K562 (cell line): ENCODE measurements at regions not wholly inside any gene's neighbourhood (a gene's known extent, or its start where the extent isn't known, plus 50 kb on each side); places are given as distances from the start of the nearest gene placed in this dataset.

Experiments
- BACH1 ChIP-seq: fragments of 200-800 bp; sonication (Bioruptor generic); IDR thresholded peaks from 2 replicates; pipeline ENCODE4 v1.6.1; 2016; ENCODE audit warnings: missing genetic modification characterization, missing compliant biosample characterization
- CBX2 ChIP-seq: fragments of 200-600 bp; sonication (generic); IDR thresholded peaks from one replicate; pipeline ENCODE4 v1.6.1; 2012; ENCODE audit warnings: mild to moderate bottlenecking, low read length, inconsistent platforms; ENCODE audit not compliant: insufficient read depth, poor library complexity, severe bottlenecking
- CTCF ChIP-seq, 3 experiments: IDR thresholded peaks in 2 of 3; conservative IDR thresholded peaks in 1 of 3; 2 replicates each; pipeline ENCODE4 v1.5.1; 2011 to 2012; ENCODE audit warnings: low read length in 3 of 3, mild to moderate bottlenecking in 3 of 3, control low read depth in 2 of 3, improper control_type of control experiment in 1 of 3, inconsistent platforms in 1 of 3, low read depth in 1 of 3, mixed read lengths in 1 of 3, moderate library complexity in 1 of 3; ENCODE audit not compliant: insufficient read depth in 2 of 3
- JUNB ChIP-seq: fragments of 450-650 bp; formaldehyde crosslinking; conservative IDR thresholded peaks from 2 replicates; pipeline ENCODE4 v1.4.0; 2020; ENCODE audit warnings: mild to moderate bottlenecking
- KAT8 ChIP-seq: fragments of 450-650 bp; IDR thresholded peaks from 2 replicates; pipeline ENCODE4 v1.6.1; 2016; ENCODE audit warnings: low read depth, mild to moderate bottlenecking
- MAFG ChIP-seq: fragments of 450-650 bp; conservative IDR thresholded peaks from 2 replicates; pipeline ENCODE4 v1.6.1; 2016; ENCODE audit warnings: missing genetic modification characterization, missing compliant biosample characterization
- MCM5 ChIP-seq: fragments of 450-650 bp; IDR thresholded peaks from 2 replicates; pipeline ENCODE4 v1.6.1; 2016; ENCODE audit warnings: low read depth
- MIER1 ChIP-seq: fragments of 450-650 bp; IDR thresholded peaks from 2 replicates; pipeline ENCODE4 v1.6.1; 2016; ENCODE audit warnings: antibody characterized with exemption, mild to moderate bottlenecking, low read depth
- NFYB ChIP-seq: IDR thresholded peaks from 2 replicates; pipeline ENCODE4 v1.6.1; 2011; ENCODE audit warnings: mild to moderate bottlenecking, moderate library complexity; ENCODE audit not compliant: insufficient read length; ENCODE audit errors: extremely low read depth
- PCBP2 ChIP-seq: fragments of 200-400 bp; formaldehyde crosslinking; IDR thresholded peaks from 2 replicates; pipeline ENCODE4 v1.6.1; 2018; ENCODE audit warnings: low read length, low read depth, mild to moderate bottlenecking, moderate library complexity; ENCODE audit not compliant: poor library complexity, severe bottlenecking
- POLR2A ChIP-seq: fragments of 450-650 bp; conservative IDR thresholded peaks from 2 replicates; pipeline ENCODE4 v1.6.1; 2016
- SREBF2 ChIP-seq: sonication (generic); formaldehyde crosslinking; IDR thresholded peaks from 2 replicates; pipeline ENCODE4 v1.4.0; 2020; ENCODE audit warnings: mild to moderate bottlenecking, missing genetic modification reagents
- TFAP4 ChIP-seq: sonication (generic); formaldehyde crosslinking; IDR thresholded peaks from 2 replicates; pipeline ENCODE4 v1.8.0; 2022; ENCODE audit warnings: missing genetic modification reagents, mild to moderate bottlenecking, moderate library complexity, borderline replicate concordance
- TF ChIP-seq, protein P1 (sequence below): sonication (generic); formaldehyde crosslinking; IDR thresholded peaks from 2 replicates; pipeline ENCODE4 v1.8.0; 2022; ENCODE audit warnings: mild to moderate bottlenecking, low read depth, missing genetic modification reagents

DNA sequence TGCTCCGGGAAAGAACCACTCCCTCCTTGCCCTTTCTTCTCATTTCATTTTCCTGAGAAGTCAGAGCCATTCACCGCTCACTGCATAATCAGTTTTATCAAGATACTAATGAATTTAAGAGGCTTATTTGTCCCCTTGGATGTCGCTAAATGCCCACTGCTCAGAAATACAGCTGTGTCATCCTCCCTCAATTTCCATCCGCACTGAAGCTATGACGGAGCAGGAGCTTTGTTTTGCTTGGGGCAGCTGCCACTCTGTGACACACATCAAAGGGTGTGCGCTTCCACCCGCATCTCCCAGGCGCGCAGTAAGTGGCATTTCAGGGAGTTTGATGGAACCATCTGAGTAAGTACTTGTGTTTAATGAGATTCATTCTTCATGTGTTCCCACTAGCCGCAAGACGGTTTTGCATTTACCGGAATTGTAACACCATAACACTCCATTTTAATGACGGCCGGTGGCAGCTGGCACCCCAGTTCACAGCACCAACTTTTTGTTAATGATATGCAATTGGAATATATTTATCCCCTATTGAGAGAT lies 103.8 kb upstream of the PARD3 start:
- TF ChIP-seq, protein P1, sequence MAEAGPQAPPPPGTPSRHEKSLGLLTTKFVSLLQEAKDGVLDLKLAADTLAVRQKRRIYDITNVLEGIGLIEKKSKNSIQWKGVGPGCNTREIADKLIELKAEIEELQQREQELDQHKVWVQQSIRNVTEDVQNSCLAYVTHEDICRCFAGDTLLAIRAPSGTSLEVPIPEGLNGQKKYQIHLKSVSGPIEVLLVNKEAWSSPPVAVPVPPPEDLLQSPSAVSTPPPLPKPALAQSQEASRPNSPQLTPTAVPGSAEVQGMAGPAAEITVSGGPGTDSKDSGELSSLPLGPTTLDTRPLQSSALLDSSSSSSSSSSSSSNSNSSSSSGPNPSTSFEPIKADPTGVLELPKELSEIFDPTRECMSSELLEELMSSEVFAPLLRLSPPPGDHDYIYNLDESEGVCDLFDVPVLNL: no peak
- TF ChIP-seq CTCF (IDR thresholded peaks at IDR 0.05 in 2 of 3, conservative IDR thresholded peaks at IDR 0.05 in 1 of 3; ENCODE audit: insufficient read depth in 2 of 3, low read depth in 1 of 3, low read length in 3 of 3): no peak
- TF ChIP-seq TFAP4 (CRISPR knock-in tag): no peak
- no peak for TF ChIP-seq KAT8
- no peak for TF ChIP-seq NFYB
- no peak for TF ChIP-seq PCBP2
- TF ChIP-seq SREBF2 (CRISPR knock-in tag): no peak
- no peak for TF ChIP-seq BACH1
- no peak for TF ChIP-seq MCM5
- no peak for TF ChIP-seq JUNB (CRISPR knock-in tag)
- TF ChIP-seq POLR2A: no peak
- no peak for TF ChIP-seq CBX2
- TF ChIP-seq MAFG (tag): peak; percentile 16; the same call in 1 of the 2 replicates
- no peak for TF ChIP-seq MIER1
